Keratinocyte (primary cell): ENCODE measurements at regions not wholly inside any gene's neighbourhood (a gene's known extent, or its start where the extent isn't known, plus 50 kb on each side); places are given as distances from the start of the nearest gene placed in this dataset.
"Not testable (repeated sequence)": the region's sequence is repeated elsewhere in the genome, so short reads cannot be mapped to it uniquely, and the experiment has no call there.

Experiments
- DNase-seq: peaks from one replicate; pipeline ENCODE4 v3.0.0-alpha.2; 2011; ENCODE audit warnings: low read depth, missing footprints, low spot score
- FAIRE-seq: peaks from 2 replicates; lab custom pipeline; 2011; peaks lifted over from hg19 to GRCh38; lab: Jason Lieb, UNC
- H2AFZ ChIP-seq: 2 replicates; pipeline ENCODE4 v1.6.0; 2012; ENCODE audit warnings: low read length, control low read depth, inconsistent platforms; ENCODE audit not compliant: control insufficient read depth
- H3K27ac ChIP-seq: 2 replicates; pipeline ENCODE4 v1.5.1; 2011; ENCODE audit warnings: low read length; ENCODE audit not compliant: control insufficient read depth, insufficient read depth
- H3K27me3 ChIP-seq: 3 replicates; pipeline ENCODE4 v1.6.0; 2011; ENCODE audit warnings: low read length; ENCODE audit not compliant: control insufficient read depth, insufficient read depth; ENCODE audit errors: extremely low read depth
- H3K36me3 ChIP-seq, 2 experiments: 2 replicates in 1 of 2; 3 replicates in 1 of 2; pipeline ENCODE4 v1.5.1; 2011; ENCODE audit warnings: low read length in 2 of 2, mild to moderate bottlenecking in 1 of 2; ENCODE audit not compliant: control insufficient read depth in 2 of 2, insufficient read depth in 2 of 2; ENCODE audit errors: extremely low read depth in 1 of 2
- H3K4me1 ChIP-seq: 3 replicates; pipeline ENCODE4 v1.5.1; 2011; ENCODE audit warnings: low read length; ENCODE audit not compliant: control insufficient read depth, insufficient read depth; ENCODE audit errors: extremely low read depth
- H3K4me2 ChIP-seq: 3 replicates; pipeline ENCODE4 v1.6.0; 2011; ENCODE audit warnings: low read depth, low read length; ENCODE audit not compliant: control insufficient read depth, insufficient read depth; ENCODE audit errors: extremely low read depth
- H3K4me3 ChIP-seq, 3 experiments: fragments of 200-600 bp in 1 of 3; sonication (generic) in 1 of 3; 2 replicates in 2 of 3; 3 replicates in 1 of 3; pipeline ENCODE4 v1.5.1; 2011 to 2016; ENCODE audit warnings: low read length in 3 of 3, mild to moderate bottlenecking in 3 of 3, control low read depth in 2 of 3, inconsistent platforms in 1 of 3, low read depth in 1 of 3, mixed read lengths in 1 of 3, mixed run types in 1 of 3, moderate library complexity in 1 of 3; ENCODE audit not compliant: control insufficient read depth in 2 of 3, insufficient read depth in 2 of 3; ENCODE audit errors: extremely low read depth in 1 of 3
- H3K79me2 ChIP-seq: 2 replicates; pipeline ENCODE4 v1.6.0; 2012; ENCODE audit warnings: low read length; ENCODE audit not compliant: control insufficient read depth, insufficient read depth
- H3K9ac ChIP-seq: 3 replicates; pipeline ENCODE4 v1.6.0; 2011; ENCODE audit warnings: low read length; ENCODE audit not compliant: control insufficient read depth, insufficient read depth; ENCODE audit errors: extremely low read depth
- H3K9me1 ChIP-seq: 3 replicates; pipeline ENCODE4 v1.6.0; 2011; ENCODE audit warnings: low read length; ENCODE audit not compliant: control insufficient read depth, insufficient read depth; ENCODE audit errors: extremely low read depth
- H3K9me3 ChIP-seq: 2 replicates; pipeline ENCODE4 v1.5.1; 2012; ENCODE audit warnings: low read depth, low read length; ENCODE audit not compliant: control insufficient read depth
- H4K20me1 ChIP-seq: 3 replicates; pipeline ENCODE4 v1.6.0; 2011; ENCODE audit warnings: low read length; ENCODE audit not compliant: control insufficient read depth, insufficient read depth; ENCODE audit errors: extremely low read depth
- EZH2 ChIP-seq: IDR thresholded peaks from one replicate; pipeline ENCODE4 v1.6.1; 2012; ENCODE audit warnings: inconsistent platforms, mild to moderate bottlenecking, low read length, moderate library complexity
- dilution Hi-C: fragments of 300-500 bp; cut with MboI; formaldehyde crosslinking; loops from one replicate; pipeline ENCODE4 v1.7.0; 2020; ENCODE audit warnings: low sequenced_read_pairs; ENCODE audit not compliant: extremely low pct_ligation_motif_present
- TF ChIP-seq, protein P1 (sequence below), 3 experiments: IDR thresholded peaks in 1 of 3; conservative IDR thresholded peaks in 1 of 3; optimal IDR thresholded peaks in 1 of 3; 2 replicates in 2 of 3; 3 replicates in 1 of 3; pipeline versions ENCODE3 to v1.5.1; 2011; ENCODE audit warnings: low read length in 3 of 3, mild to moderate bottlenecking in 3 of 3, moderate library complexity in 2 of 3, control low read depth in 1 of 3, inconsistent platforms in 1 of 3; ENCODE audit not compliant: insufficient read depth in 2 of 3; ENCODE audit errors: extremely low read depth in 1 of 3

DNA sequence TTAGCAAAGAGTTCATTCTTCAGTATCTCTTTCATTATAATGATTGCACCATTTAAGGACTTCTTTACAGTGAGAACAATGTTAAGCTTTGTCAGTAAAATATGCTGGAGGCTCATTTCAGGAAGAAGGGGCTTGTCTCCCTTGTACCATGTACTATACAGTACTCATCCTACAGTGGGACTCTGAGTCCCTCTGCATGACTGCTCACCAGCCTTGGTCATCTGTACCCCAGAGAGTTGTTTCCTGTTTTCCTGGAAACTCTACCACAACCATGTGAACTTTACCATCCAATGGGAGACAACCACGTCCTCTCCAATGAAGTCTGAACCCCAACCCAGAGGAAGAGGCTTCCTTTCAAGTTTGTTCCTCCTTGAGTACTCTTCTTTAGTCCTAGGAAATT is 1171.1 kb upstream of the CRIM1 start:
- DNase-seq: no peak
- Histone ChIP-seq H3K4me3 (no peak overlapping the region), H3K27ac (no peak overlapping the region), H4K20me1 (no peaks in the 10 kb centered on the region), H3K4me1 (no peaks in the 10 kb centered on the region), H3K36me3 (no peaks in the 10 kb centered on the region), H2AFZ (no peak overlapping the region), H3K4me2 (no peak overlapping the region), H3K9me1 (no peaks in the 10 kb centered on the region), H3K9ac (no peak overlapping the region), H3K27me3 (no peaks in the 10 kb centered on the region), H3K9me3 (no peaks in the 10 kb centered on the region), H3K79me2 (no peaks in the 10 kb centered on the region)
- no peak for FAIRE-seq
- TF ChIP-seq, protein P1, sequence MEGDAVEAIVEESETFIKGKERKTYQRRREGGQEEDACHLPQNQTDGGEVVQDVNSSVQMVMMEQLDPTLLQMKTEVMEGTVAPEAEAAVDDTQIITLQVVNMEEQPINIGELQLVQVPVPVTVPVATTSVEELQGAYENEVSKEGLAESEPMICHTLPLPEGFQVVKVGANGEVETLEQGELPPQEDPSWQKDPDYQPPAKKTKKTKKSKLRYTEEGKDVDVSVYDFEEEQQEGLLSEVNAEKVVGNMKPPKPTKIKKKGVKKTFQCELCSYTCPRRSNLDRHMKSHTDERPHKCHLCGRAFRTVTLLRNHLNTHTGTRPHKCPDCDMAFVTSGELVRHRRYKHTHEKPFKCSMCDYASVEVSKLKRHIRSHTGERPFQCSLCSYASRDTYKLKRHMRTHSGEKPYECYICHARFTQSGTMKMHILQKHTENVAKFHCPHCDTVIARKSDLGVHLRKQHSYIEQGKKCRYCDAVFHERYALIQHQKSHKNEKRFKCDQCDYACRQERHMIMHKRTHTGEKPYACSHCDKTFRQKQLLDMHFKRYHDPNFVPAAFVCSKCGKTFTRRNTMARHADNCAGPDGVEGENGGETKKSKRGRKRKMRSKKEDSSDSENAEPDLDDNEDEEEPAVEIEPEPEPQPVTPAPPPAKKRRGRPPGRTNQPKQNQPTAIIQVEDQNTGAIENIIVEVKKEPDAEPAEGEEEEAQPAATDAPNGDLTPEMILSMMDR (optimal IDR thresholded peaks at IDR 0.05 in 1 of 3, IDR thresholded peaks at IDR 0.05 in 1 of 3, conservative IDR thresholded peaks at IDR 0.05 in 1 of 3; ENCODE audit: extremely low read depth in 1 of 3, insufficient read depth in 2 of 3, low read length in 3 of 3): no peak
- TF ChIP-seq EZH2: no peak
- dilution Hi-C loops: no loop called here

DNA sequence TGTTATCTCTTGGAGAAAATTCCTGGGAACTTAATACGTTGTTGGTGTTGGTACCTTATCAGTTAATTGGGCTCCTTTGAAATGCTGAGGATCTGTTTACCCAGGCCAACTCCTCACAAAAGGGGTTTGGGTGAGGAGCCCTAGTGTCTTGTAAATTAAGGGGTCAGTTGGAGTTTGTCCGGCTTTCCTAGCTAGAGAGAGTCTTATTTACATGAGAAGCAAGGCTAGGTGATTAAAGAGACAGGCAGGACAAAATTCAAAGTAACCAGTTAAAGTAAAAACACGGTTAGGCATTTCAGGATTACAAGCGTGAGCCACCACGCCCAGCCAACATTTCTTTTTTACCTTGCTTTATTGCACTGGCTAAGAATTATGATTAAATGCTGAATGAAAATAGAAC is 1178.9 kb upstream of the CRIM1 start:
- FAIRE-seq, H4K20me1 ChIP-seq, H3K36me3 ChIP-seq, dilution Hi-C loops, H2AFZ ChIP-seq, H3K9ac ChIP-seq, H3K9me1 ChIP-seq, H3K9me3 ChIP-seq, DNase-seq, H3K4me1 ChIP-seq, H3K4me2 ChIP-seq, H3K27ac ChIP-seq, H3K27me3 ChIP-seq, H3K4me3 ChIP-seq, H3K79me2 ChIP-seq: not testable (repeated sequence)

DNA sequence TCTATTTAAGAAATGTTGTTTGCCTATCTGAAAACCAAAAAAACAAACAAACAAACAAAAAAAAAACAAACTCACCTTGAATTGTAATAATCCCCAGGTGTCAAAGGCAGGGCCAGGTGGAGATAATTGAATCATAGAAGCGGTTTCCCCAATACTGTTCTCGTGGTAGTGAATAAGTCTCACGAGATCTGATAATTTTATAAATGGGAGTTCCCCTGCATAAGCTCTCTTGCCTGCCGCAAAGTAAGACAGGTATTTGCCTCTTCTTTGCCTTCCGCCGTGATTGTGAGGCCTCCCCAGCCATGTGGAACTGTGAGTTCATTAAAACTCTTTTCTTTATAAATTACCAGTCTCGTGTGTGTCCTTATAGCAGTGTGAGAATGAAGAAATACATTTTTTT is 1180.7 kb upstream of the CRIM1 start:
- Histone ChIP-seq H3K4me3 (no peak overlapping the region), H3K4me1 (no peaks in the 10 kb centered on the region), H3K4me2 (no peak overlapping the region), H3K9me3 (no peaks in the 10 kb centered on the region), H4K20me1 (no peaks in the 10 kb centered on the region), H3K27ac (no peak overlapping the region), H2AFZ (no peak overlapping the region), H3K36me3 (no peaks in the 10 kb centered on the region), H3K9me1 (no peaks in the 10 kb centered on the region), H3K27me3 (no peaks in the 10 kb centered on the region), H3K9ac (no peak overlapping the region), H3K79me2 (no peaks in the 10 kb centered on the region)
- TF ChIP-seq EZH2: no peak
- TF ChIP-seq, protein P1 (optimal IDR thresholded peaks at IDR 0.05 in 1 of 3, IDR thresholded peaks at IDR 0.05 in 1 of 3, conservative IDR thresholded peaks at IDR 0.05 in 1 of 3; ENCODE audit: extremely low read depth in 1 of 3, insufficient read depth in 2 of 3, low read length in 3 of 3): no peak
- DNase-seq (no peak), FAIRE-seq (no peak)
- dilution Hi-C loops: no loop called here
